UCSD-AML1 (cell line): ENCODE measurements at regions not wholly inside any gene's neighbourhood (a gene's known extent, or its start where the extent isn't known, plus 50 kb on each side); places are given as distances from the start of the nearest gene placed in this dataset.
"Not testable (repeated sequence)": the region's sequence is repeated elsewhere in the genome, so short reads cannot be mapped to it uniquely, and the experiment has no call there.

ENCODE experiments used
- DNase-seq: peaks from one replicate; lab custom pipeline; 2025; ENCODE audit not compliant: unreplicated experiment; lab: John Stamatoyannopoulos, UW

DNA sequence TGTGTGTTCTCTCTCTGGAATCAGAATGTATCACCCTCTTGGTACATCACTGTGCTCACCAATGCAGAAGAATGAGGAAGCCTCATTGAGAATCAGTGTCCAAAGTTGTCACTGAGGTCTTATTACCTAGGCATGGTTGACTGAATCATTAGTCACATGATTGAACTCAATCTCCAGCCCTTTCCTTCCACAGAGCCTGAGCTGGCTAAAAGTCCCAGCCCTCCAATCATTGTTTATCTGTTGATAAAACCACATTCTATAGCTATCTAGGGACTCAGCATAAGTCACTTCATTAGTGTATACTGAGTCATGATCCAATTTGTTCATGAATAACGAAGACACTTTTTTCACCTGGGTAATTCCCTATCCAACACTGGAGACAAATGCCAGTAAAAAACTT lies 396.8 kb downstream of the TRAM1L1 start:
- no peak for DNase-seq

GRCh38 chr4:116668190-116668589 lies 417.2 kb downstream of the TRAM1L1 start:
- no peak for DNase-seq

GRCh38 chr4:116665716-116666115 lies 419.7 kb downstream of the TRAM1L1 start:
- DNase-seq: no peak

GRCh38 chr4:116664198-116664597 lies 421.2 kb downstream of the TRAM1L1 start:
- DNase-seq: no peak

DNA sequence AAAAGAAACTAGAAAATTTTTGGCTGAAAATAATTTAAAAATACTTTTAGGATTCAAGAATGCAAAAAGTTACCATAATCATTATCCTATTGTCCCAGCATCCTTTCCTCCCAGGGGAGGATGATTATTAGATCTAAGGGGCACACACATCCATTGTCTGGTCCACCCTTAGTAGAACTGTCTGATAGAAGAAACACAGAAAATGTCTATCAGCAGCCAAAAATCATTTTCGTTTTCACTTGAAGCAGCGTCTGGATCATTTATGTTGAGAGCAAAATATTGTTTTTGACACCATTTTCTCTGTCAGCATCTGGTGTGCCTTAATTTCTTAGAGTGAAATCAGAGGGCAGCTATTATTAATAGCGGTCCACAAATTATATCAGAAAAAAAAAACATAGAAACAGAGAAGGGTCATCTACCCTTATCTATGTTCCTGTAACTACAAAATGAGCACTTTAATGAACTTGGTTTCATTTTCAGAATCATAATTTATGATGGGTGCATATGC lies 446.3 kb downstream of the TRAM1L1 start:
- DNase-seq: no peak

GRCh38 chr4:116638592-116638991 lies 446.8 kb downstream of the TRAM1L1 start:
- DNase-seq: no peak

- DNase-seq: no peak
Observed at GRCh38 chr4:116636917-116637316, 448.5 kb downstream of the TRAM1L1 start.

DNA sequence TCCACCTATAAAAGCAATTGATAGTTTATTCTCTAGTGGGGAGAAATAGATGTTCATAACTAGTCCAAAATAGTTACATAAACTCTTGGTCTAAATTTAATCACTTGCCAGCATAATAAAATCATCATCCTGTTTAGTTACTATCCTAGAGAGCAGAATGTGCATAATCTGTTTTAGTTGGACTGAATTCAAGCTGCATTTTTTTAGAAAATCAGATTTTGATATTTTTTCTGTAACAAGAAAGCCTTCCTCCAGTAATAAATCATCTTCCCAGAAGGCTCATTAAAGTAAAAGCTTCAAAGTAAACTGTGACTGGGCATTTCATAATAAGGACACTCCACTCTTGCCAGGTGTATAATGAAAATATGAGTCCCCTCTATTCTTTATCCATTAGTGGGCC lies 453.1 kb downstream of the TRAM1L1 start:
- DNase-seq: no peak

DNA sequence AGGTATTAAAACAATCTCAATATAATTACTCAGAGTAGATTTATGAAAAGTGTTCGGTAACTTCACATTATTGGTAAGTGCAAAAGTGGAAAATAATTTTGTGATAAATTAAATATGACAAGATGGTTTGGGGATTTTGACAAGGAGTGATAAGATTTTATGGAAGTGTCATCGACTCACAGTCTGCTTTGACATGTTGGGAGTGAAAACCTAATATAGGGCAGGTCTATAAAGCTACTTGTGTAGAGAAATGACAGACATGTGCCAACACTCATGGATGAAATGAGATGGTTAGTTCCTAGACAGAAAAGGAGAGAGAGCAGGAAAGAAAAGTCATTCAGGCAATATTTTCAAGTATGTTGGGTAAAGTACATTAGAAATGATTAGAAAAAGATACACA lies 456.8 kb downstream of the TRAM1L1 start:
- DNase-seq: no peak

- no peak for DNase-seq
Observed at GRCh38 chr4:116627545-116627944, 457.8 kb downstream of the TRAM1L1 start.

DNA sequence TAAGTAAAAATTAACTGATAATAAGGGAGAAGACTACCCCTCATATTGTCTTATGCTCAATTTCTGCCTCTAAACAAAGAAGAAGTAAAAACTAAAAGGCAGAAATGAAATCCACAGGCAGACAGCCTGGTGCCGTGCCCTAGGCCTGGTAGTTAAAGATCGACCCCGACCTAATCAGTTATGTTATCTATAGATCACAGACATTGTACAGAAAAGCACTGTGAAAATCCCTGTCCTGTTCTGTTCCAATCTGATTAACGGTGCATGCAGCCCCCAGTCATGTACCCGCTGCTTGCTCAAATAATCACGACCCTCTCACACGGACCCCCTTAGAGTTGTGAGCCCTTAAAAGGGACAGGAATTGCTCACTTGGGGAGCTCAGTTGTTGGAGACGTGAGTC lies 465.9 kb downstream of the TRAM1L1 start:
- not testable (repeated sequence) for DNase-seq

DNA sequence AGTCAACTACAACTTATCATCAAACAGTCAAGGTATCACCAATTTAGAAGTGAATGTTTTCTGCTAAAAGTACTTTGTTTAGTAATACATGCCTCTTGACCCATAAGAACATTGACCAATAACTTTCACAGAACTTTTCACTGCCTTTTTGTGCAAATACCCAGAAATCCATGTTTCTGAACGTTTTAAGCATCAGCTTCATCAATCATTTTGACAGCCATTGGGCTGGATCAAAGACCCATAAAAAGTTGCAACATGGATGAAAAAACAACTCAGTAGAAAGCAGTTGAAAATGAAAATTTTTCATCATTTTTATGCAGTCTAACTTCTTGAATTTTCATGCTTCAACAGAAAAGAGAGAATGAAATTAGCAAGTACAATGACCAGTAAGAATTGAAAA lies 466.7 kb downstream of the TRAM1L1 start:
- DNase-seq: no peak

DNA sequence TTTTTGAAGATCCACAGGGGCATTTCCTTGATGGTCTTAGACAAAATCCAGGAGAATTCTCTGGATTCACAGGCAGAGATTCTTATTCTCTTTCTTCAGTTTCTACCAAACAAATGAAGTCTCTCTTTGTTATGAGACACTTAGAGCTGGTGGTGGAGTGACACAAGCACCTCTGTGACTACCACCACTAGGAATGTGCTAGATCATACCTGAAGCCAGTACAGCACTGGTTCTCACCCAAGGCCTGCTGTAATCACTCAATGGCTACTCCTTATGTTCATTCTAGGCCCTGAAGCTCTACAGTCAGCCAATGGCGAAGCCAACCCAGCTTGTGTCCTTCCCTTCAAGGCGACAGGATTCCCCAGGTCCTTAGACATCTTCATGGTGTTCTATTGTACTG lies 482.3 kb downstream of the TRAM1L1 start:
- no peak for DNase-seq

DNA sequence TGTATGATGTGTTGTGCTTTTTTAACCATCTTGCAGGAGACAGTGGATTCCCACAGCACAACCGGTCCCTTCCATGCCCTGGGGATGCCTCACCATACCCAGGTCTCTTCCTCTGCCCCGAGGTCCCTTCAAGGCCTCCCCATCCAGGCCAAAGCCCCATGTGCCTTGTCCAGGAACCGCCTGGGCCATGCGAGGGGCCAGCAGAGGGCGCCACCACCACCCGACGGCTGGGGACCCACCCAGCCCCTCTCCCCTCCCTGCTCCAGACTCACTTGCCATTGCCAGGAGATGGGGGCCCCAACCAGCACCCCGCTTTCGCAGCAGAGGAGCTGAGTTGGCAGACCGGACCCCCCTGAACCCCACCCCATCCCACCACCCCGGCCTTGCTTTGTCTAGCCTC lies 485.5 kb downstream of the TRAM1L1 start:
- DNase-seq: no peak

DNA sequence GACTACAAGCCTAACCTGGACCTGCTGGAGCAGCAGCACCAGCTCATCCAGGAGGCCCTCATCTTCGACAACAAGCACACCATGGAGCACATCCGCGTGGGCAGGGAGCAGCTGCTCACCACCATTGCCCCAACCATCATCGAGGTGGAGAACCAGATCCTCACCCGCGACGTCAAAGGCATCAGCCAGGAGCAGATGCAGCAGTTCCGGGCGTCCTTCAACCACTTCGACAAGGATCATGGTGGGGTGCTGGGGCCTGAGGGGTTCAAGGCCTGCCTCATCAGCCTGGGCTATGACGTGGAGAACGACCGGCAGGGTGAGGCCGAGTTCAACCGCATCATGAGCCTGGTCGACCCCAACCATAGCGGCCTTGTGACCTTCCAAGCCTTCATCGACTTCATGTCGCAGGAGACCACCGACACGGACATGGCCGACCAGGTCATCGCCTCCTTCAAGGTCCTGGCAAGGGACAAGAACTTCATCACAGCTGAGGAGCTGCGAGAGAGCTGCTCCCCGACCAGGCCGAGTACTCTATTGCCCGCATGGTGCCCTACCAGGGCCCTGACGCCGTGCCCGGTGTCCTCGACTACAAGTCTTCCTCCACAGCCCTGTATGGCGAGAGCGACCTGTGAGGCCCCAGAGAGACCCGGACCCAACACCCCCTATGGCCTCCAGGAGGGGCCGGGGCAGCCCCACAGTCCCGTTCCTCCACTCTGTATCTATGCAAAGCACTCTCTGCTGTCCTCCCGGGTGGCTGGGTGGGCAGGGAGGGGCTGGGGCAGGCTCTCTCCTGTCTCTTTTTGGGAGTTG lies 486.2 kb downstream of the TRAM1L1 start:
- no peak for DNase-seq

GRCh38 chr4:116598155-116598979 lies 487.0 kb downstream of the TRAM1L1 start:
- no peak for DNase-seq

DNA sequence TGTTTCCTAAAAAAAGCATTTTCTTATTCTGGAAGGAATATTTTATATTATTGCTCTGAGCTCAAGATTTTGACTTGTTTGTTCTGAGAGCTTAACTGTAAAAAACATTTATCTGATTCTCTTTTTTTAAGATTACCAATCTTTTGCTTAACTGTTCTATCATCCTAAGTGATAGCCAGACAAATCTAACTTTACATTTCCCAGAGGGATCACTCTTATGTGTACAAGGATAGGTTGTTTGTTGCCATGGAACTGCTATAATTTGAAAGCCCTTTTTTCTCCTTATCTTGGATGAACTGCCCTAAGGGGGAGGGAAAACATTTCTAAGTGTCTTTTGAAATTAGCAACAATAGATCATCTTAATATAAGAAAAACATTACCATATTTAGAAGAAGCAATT lies 494.7 kb downstream of the TRAM1L1 start:
- no peak for DNase-seq

DNA sequence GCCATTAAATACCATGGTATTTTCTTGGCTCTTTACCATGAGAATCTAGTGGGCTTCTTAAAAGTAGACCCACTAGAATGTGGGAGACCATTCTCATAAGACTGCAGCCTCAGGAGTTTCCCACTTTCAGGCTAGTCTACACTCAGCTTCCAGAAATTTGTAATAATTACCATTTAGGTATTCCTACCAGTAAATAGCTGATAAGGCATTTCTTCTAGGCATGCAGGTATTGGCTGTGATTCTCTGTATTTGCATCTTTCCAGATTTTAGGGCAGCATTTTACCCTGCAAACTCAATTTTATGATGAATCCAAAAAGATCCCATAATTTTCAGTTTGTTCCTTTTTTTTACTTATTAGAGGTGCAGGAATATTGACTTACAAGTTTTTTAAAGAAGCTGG lies 496.6 kb downstream of the TRAM1L1 start:
- no peak for DNase-seq

- no peak for DNase-seq
Observed at GRCh38 chr4:116585246-116585645, 500.1 kb downstream of the TRAM1L1 start.

DNA sequence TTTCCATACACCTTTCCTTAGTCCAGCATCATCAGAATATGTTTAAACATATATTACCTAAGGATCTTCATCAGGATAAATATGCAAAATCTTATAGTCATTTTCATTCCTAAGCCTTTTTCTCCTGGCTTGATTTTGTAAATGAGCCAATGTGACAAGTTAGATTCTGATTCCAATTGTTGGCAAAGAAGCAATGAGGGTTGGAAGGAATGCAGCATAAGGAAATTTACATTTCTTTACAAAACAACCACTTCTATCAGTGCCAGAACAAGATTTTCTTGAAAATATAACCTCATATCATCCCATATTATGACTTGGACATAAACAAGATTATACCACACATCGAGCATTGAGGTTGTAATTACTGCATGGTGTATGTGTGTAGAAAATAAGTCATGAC lies 508.1 kb downstream of the TRAM1L1 start:
- DNase-seq: no peak

DNA sequence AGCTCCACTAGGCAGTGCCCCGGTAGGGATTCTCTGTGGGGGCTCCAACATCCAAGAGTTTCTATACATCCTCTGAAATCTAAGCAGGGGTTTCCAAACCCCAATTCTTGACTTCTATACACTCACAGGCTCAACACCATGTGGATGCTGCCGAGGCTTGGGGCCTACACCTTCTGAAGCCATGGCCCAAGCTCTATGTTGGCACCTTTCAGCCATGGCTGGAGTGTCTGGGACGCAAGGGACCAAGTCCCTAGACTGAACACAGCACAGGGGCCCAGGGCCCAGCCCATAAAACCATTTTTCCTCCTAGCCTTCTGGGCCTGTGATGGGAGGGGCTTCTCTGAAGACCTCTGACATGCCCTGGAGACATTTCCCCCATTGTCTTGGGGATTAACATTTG lies 511.8 kb downstream of the TRAM1L1 start:
- DNase-seq: no peak

- no peak for DNase-seq
Observed at GRCh38 chr4:116561768-116562167, 523.6 kb downstream of the TRAM1L1 start.
